Pancreas (tissue), 10 donors: ENCODE measurements at regions not wholly inside any gene's neighbourhood (a gene's known extent, or its start where the extent isn't known, plus 50 kb on each side); places are given as distances from the start of the nearest gene placed in this dataset.

ENCODE experiments used
- ATAC-seq, 4 donors: fragments of 200-7000 bp; cut with Tn5 transposase; one replicate each; pipeline versions ENCODE4 v1.8.0 to v1.9.1; 2020; ENCODE audit warnings: mild to moderate bottlenecking in 4 of 4, moderate library complexity in 4 of 4
- DNase-seq, 6 donors: peaks; one replicate each; pipeline ENCODE4 v3.0.0-alpha.2; 2020
- FAIRE-seq: peaks from 2 replicates; lab custom pipeline; 2012; peaks lifted over from hg19 to GRCh38; lab: Jason Lieb, UNC
- H3K27ac ChIP-seq, 4 donors: fragments of 200-600 bp; sonication (generic); 1 replicate in 3 of 4; 2 replicates in 1 of 4; pipeline versions ENCODE4 v1.5.0 to v1.8.0; 2020
- H3K27me3 ChIP-seq, 4 donors: fragments of 200-600 bp; one replicate each; pipeline ENCODE4 v1.8.0; 2021
- H3K36me3 ChIP-seq, 3 donors: fragments of 200-600 bp; sonication (generic) in 1 of 3; one replicate each; pipeline versions ENCODE4 v1.5.0 to v1.8.0; 2020 to 2021
- H3K4me1 ChIP-seq, 3 donors: fragments of 200-600 bp; one replicate each; pipeline ENCODE4 v1.8.0; 2021
- H3K4me3 ChIP-seq, 4 donors: fragments of 200-600 bp; sonication (generic) in 2 of 4; one replicate each; pipeline versions ENCODE4 v1.5.0 to v1.8.0; 2020 to 2021
- H3K9me3 ChIP-seq, 4 donors: fragments of 200-600 bp; one replicate each; pipeline ENCODE4 v1.8.0; 2021
- WGBS, 2 donors: extraction: QIAGEN DNeasy Blood & Tissue Kit; methylation state at CpG; one replicate each; pipeline ENCODE4 v1.1.7; 2013; 5-methylcytosine and 5-hydroxymethylcytosine counted together
- intact Hi-C, 3 donors: fragments of 100-400 bp; cut with DNase I; formaldehyde crosslinking; loops; one replicate each; pipeline versions ENCODE4 v1.11.1 to v1.14.2; 2022
- TF ChIP-seq, protein P1 (sequence below), 4 donors: fragments of 200-600 bp; sonication (generic) in 3 of 4; IDR thresholded peaks; one replicate each; pipeline versions ENCODE4 v1.5.0 to v1.8.0; 2021; ENCODE audit warnings: antibody characterized with exemption in 4 of 4
- donor health status: healthy with polysubstance abuse.
- donor health status: DM: no; HTN: no; CAD: no; lungs with moderate emphysema.
- donor health status: DM: no; HTN: no; CAD: no.
- donor health status: control.
- donor health status: control.
- donor health status: Bipolar disorder and iron deficiency.
- donor health status: DM: yes; HTN: yes; CAD: no.
- donor health status: DM: no; HTN: no; CAD: no.
- donor health status: DM: no; HTN: no; CAD: no.
- donor health status: DM: yes; HTN: yes; CAD: no.

DNA sequence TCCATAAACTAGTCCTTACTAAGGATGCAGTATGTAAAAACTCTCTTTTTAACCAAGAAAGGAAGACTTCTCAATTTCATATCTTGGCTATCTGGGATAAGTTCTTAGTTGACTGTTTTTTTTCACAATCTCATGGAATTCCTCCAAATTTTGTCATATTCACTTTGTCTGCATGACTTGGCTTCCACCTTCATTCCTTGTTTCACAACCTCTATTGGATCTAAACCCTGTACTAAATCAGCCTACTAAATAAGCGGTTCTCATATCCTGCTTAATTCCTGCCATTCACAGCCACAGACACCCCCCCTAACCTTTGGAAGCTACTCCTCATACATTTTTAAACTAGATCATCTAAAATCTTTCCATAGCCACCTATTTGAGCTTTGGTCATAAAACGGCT lies 370.6 kb upstream of the NAALADL2 start:
- WGBS, 2 donors = 79 to 90% methylated on average over 2 of the region's 2 CpGs
- no peaks in the 10 kb centered on the region for H3K9me3 ChIP-seq
- no peaks in the 10 kb centered on the region for H3K27me3 ChIP-seq
- no peak overlapping the region for H3K27ac ChIP-seq
- DNase-seq (no peak), ATAC-seq (peak in 1 of 4 donors; percentile 27), FAIRE-seq (no peak)
- H3K36me3 ChIP-seq = no peaks in the 10 kb centered on the region
- H3K4me3 ChIP-seq = no peak overlapping the region
- TF ChIP-seq, protein P1, sequence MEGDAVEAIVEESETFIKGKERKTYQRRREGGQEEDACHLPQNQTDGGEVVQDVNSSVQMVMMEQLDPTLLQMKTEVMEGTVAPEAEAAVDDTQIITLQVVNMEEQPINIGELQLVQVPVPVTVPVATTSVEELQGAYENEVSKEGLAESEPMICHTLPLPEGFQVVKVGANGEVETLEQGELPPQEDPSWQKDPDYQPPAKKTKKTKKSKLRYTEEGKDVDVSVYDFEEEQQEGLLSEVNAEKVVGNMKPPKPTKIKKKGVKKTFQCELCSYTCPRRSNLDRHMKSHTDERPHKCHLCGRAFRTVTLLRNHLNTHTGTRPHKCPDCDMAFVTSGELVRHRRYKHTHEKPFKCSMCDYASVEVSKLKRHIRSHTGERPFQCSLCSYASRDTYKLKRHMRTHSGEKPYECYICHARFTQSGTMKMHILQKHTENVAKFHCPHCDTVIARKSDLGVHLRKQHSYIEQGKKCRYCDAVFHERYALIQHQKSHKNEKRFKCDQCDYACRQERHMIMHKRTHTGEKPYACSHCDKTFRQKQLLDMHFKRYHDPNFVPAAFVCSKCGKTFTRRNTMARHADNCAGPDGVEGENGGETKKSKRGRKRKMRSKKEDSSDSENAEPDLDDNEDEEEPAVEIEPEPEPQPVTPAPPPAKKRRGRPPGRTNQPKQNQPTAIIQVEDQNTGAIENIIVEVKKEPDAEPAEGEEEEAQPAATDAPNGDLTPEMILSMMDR (IDR thresholded peaks at IDR 0.05) = no peak
- no peaks in the 10 kb centered on the region for H3K4me1 ChIP-seq
- intact Hi-C loops = no loop called here

DNA sequence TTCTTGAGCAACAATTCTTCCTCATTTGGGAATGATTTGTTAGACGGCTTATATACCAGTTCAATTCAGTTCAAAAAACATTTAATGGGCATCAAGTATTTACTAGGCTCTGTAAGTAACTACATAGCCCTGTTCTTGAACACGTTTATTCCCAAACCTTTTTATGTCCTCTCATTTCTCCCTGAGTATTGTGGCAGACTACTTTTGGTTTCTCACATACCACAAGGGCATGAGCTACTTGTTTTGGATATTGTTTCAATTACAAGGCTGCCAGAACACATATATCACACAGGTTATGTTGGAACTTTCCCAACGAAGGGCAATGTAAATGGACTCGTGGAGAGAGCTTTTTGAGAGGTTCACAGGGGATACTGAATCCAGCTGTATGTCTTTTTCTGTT lies 363.8 kb upstream of the NAALADL2 start:
- DNase-seq (no peak), FAIRE-seq (no peak), ATAC-seq (no peak)
- H3K4me3 ChIP-seq = no peak overlapping the region
- H3K36me3 ChIP-seq = no peaks in the 10 kb centered on the region
- H3K9me3 ChIP-seq = no peaks in the 10 kb centered on the region
- 65 to 77% methylated on average over 4 of the region's 4 CpGs for WGBS, 2 donors
- intact Hi-C loops = no loop called here
- H3K27ac ChIP-seq = no peak overlapping the region
- no peaks in the 10 kb centered on the region for H3K27me3 ChIP-seq
- H3K4me1 ChIP-seq = no peaks in the 10 kb centered on the region
- TF ChIP-seq, protein P1 (IDR thresholded peaks at IDR 0.05) = no peak

DNA sequence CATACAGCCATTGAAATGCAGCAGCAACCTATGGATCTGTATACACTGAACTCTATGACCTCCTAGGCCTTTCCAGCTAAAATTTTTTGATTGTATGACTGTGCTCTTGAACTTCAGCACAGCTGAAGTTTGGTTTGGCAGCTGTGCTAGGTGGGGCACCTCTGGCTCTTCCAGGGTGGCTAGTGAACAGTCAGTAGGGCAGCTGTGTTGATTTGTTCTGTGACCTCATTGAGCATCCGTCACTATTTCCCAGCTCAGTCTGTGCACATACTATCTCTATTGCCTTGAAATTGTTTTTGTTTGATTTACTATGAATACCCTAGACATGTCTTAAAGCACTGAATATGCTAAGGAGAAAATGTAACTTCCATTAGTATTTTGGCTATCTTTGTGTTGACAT lies 363.2 kb upstream of the NAALADL2 start:
- H3K36me3 ChIP-seq = no peaks in the 10 kb centered on the region
- no peak overlapping the region for H3K27ac ChIP-seq
- 69 to 84% methylated on average over 1 of the region's 1 CpG for WGBS, 2 donors
- DNase-seq (no peak), FAIRE-seq (no peak), ATAC-seq (no peak)
- TF ChIP-seq, protein P1 (IDR thresholded peaks at IDR 0.05) = no peak
- intact Hi-C loops = no loop called here
- no peaks in the 10 kb centered on the region for H3K4me1 ChIP-seq
- H3K27me3 ChIP-seq = no peaks in the 10 kb centered on the region
- no peak overlapping the region for H3K4me3 ChIP-seq
- no peaks in the 10 kb centered on the region for H3K9me3 ChIP-seq

DNA sequence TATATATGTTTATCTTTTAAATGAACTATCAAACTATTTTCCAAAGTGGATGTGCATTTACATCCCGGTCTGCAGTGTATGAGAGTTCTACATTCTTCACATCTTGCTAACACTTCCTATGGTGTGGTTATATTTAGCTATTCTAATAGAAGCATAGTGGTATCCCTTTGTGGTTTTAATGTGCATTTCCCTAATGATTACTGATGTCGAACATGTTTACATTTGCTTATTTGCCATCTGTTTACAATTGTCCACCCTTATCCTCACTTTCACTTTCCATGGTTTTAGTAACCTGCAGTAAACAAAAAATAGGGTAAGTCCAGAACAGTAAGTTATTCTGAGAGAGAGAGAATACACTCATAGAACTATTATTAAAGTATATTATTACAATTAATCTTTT lies 360.5 kb upstream of the NAALADL2 start:
- Histone ChIP-seq H3K9me3 (no peaks in the 10 kb centered on the region), H3K27me3 (no peaks in the 10 kb centered on the region), H3K4me1 (no peaks in the 10 kb centered on the region), H3K36me3 (no peaks in the 10 kb centered on the region), H3K4me3 (no peak overlapping the region), H3K27ac (no peak overlapping the region)
- TF ChIP-seq, protein P1 (IDR thresholded peaks at IDR 0.05) = no peak
- DNase-seq (no peak), FAIRE-seq (no peak), ATAC-seq (no peak)
- 49 to 59% methylated on average over 2 of the region's 2 CpGs for WGBS, 2 donors
- intact Hi-C loops = no loop called here

DNA sequence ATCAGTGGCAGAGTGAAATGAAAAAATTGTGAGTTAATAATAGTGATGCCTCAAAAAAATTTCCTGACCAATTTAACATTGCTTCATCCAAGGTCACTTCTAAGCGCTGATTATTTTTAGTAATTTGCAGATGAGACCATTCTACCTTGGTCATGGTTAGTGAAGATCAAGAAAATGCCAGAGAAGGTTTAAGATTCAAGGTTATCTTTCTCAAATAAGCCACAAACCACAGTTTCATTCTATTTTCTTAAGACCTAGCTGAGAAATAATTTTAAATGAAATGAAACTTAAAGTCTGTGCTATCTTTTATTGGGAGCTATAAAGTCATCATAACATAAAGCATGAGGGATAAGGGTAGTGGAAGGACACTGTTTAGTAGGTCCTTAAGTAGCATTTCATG lies 353.9 kb upstream of the NAALADL2 start:
- FAIRE-seq (no peak), DNase-seq (no peak), ATAC-seq (no peak)
- Histone ChIP-seq H3K9me3 (no peaks in the 10 kb centered on the region), H3K27me3 (no peaks in the 10 kb centered on the region), H3K4me1 (peaks cover 0 to 5% (median 0%) of the 10 kb centered on the region in 3 donors), H3K27ac (no peak overlapping the region), H3K4me3 (no peak overlapping the region), H3K36me3 (no peaks in the 10 kb centered on the region)
- TF ChIP-seq, protein P1 (IDR thresholded peaks at IDR 0.05) = no peak
- intact Hi-C loops = no loop called here
- 82 to 87% methylated on average over 1 of the region's 1 CpG for WGBS, 2 donors
